GM19035 (cell line): ENCODE measurements at regions not wholly inside any gene's neighbourhood (a gene's known extent, or its start where the extent isn't known, plus 50 kb on each side); places are given as distances from the start of the nearest gene placed in this dataset.
"Not testable (repeated sequence)": the region's sequence is repeated elsewhere in the genome, so short reads cannot be mapped to it uniquely, and the experiment has no call there.

ENCODE experiments used
- ATAC-seq: cut with Tn5 transposase; IDR thresholded peaks from one replicate; pipeline ENCODE4 v1.9.1; 2021; ENCODE audit not compliant: unreplicated experiment

DNA sequence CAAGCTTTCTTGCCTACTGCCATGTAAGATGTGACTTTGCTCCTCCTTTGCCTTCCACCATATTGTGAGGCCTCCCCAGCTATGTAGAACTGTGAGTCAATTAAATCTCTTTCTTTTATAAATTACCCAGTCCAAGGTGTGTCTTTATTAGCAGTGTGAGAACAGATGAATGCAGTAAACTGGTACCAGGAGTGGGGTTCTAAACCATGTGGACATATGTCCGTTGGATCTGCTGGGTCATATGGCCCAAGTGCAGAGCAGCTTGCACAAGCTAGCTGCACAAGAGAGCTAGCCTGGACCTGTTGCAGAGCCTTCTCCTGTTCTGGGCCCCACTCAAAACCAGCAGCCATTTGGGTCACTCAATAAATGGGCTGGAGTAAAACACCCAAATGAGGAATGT, 177.1 kb downstream of the HIPK3 start:
- ATAC-seq: no peak

DNA sequence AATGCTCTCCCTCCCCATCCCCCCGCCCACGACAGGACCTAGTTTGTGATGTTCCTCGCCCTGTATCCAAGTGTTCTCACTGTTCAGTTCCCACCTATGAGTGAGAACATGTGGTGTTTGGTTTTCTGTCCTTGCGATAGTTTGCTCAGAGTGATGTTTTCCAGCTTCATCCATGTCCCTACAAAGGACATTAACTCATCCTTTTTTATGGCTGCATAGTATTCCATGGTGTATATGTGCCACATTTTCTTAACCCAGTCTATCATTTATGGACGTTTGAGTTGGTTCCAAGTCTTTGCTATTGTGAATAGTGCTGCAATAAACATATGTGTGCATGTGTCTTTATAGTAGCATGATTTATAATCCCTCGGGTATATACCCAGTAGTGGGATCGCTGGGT, 171.3 kb downstream of the HIPK3 start:
- not testable (repeated sequence) for ATAC-seq

DNA sequence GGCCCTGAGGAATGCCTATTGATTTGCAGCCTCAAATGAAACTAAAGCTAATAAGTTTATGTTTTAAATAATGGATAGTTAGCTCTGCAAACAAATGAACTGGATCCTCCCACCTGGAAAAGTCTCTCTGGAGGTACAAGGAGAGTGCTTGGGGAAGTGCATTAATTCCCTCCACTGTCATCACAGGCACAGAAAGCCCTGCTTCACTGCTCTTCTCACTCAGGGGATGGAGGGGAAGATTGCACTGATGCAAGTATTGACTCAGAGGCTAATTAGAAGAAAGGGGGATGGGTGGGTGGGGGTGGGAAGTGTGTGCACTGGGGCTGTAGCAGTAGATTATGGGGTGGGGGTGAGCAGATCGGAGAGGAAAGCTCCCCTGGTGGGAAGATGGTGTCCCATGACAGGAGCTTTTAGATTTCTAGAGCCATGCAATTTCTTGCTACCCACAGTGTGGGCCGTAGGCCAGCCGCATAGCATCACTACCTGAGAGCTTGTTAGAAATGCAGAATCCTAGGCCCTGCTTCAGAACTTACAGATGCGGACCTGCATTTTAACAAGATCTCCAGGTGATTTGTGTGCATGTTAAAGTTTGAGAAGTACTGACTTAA, 163.9 kb downstream of the HIPK3 start:
- no peak for ATAC-seq

DNA sequence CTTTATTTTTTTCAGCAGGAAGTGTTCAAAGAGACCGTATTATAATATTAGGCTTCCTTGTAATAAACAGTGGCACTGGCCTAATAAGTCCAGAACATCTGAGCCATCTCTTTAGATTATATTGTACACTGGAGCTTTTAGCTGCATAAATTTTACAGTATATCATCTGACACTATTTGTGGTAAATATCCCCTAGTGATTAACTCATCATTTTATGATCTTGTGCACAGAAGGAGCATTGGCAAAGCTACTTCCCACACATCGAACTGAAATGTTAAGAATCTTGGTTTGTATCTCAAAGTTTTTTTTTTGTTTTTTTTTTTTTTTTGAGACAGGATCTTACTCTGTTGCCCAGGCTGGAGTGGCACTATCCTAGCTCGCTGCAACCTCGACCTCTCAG, 162.7 kb downstream of the HIPK3 start:
- no peak for ATAC-seq

DNA sequence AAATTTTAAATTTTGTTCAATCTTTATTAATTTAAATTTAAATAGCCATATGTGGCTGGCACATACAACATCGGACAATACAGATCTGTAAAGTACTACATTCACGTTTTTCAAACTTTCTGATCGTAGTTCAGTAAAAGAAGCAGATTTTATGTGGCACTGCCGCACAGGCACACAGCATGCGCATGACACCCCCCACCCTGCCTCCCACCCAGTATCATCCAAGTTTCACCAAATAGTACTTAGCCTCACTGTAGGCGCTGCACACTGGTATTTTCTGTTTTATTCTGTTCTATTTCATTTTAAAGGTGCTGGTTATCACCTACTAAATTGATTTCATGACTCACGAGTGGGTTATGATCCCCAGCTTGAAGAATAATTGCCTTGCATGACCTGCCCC, 159.9 kb downstream of the HIPK3 start:
- ATAC-seq: no peak

DNA sequence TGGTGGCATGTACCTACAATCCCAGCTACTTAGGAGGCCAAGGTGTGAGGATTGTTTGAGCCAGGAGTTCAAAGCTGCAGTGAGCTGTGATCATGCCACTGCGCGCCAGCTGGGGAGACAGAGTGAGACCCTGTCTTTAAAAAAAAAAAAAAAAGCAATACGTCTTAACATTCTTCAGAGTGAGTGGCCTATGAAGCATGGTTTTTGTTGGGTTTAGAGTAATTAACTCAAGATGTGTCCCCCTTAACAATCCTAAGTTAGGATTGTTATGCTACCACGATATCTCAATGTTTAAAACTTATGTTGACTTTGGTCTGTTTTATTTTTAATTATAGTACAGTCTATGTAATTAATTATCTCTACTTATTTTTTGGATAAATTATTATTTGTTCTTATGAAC, 156.1 kb downstream of the HIPK3 start:
- no peak for ATAC-seq

DNA sequence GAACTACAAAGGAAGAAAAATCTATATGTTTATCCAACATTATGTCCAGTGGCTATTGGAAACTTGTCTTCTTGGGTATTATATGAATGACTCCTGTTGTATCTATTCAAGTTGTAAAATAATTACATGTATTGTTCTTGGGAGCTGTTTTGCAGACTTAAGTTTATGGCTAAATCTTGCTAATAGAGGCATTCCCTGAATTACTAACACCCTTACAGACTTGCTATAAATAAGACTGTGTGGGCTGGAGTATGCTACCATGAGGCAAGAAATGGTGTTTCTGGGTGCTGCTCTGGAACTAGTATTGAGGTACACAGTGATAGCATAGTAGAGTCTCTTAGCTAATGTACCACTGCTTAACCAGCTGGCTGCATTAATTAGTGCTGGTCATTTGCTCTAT, 155.1 kb downstream of the HIPK3 start:
- ATAC-seq: no peak

DNA sequence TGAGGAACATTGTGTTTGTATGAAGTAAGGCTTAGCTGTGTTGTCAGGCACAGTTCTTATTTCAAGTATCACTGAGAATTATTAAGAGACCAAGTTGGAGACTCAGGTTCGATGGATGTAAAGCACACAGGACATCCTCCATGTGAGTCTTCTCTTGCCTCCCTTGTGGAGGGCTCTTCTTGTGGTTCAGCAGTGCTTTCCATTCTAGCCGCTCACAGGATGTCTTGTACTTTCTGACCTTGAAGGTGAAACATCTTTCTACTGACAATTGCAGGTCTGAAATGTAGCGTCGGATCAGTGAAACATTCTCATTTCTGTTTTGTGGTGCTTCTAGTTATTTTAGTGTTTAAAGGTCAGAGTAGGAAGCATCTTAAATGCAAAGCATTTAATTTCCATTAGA, 154.6 kb downstream of the HIPK3 start:
- ATAC-seq: no peak

DNA sequence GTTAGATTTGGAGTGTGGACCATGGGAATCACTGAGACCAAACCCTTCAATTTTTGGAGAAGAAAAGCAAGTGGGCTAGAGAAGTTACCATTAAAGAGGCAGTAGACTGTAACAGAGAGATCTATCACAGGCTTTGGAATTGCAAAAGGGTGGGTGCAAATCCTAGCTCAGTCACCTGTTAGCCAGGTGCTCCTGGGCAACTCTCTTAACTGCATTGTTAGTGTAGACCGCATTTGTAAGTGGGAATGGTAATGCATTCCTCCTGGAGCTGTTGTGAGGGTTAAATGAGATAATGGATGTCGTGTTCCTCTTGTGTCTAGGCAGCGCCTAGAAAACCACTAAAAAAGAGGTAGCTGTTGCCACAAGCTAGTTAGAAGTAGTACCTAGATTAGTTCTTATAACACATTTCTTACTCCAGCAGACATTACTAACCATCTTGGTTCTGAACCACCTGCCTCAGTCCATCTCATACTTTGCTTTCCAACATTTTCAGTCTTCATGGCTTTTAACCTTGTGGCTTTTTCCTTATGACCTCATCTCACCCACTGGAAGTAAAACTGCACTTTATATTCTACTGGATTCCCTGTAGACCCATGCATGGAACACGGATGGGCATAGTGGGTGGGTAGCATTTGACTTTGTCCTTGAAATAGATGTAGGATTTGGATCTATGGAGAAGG, 153.0 kb downstream of the HIPK3 start:
- no peak for ATAC-seq
